Testis (tissue), 2 donors: ENCODE measurements at regions not wholly inside any gene's neighbourhood (a gene's known extent, or its start where the extent isn't known, plus 50 kb on each side); places are given as distances from the start of the nearest gene placed in this dataset.

ENCODE experiments used
- DNase-seq: peaks from one replicate; pipeline ENCODE4 v3.0.0-alpha.2; 2019
- H3K27ac ChIP-seq, 2 donors: fragments of 200-600 bp; sonication (generic); one replicate each; pipeline ENCODE4 v1.5.1; 2019
- H3K27me3 ChIP-seq: fragments of 200-600 bp; sonication (generic); one replicate; pipeline ENCODE4 v1.5.1; 2019
- H3K36me3 ChIP-seq: fragments of 200-600 bp; sonication (generic); one replicate; pipeline ENCODE4 v1.5.1; 2017; ENCODE audit warnings: low read depth; ENCODE audit errors: missing control alignments
- H3K4me1 ChIP-seq: fragments of 200-600 bp; sonication (generic); one replicate; pipeline ENCODE4 v1.5.1; 2019
- H3K4me3 ChIP-seq, 2 donors: fragments of 200-600 bp; sonication (generic); one replicate each; pipeline ENCODE4 v1.5.1; 2017 to 2019
- H3K9me3 ChIP-seq: fragments of 200-600 bp; sonication (generic); one replicate; pipeline ENCODE4 v1.5.1; 2017
- POLR2A ChIP-seq: fragments of 450-650 bp; IDR thresholded peaks from one replicate; pipeline ENCODE4 v1.6.1; 2017; ENCODE audit warnings: antibody characterized with exemption, mild to moderate bottlenecking, moderate library complexity
- WGBS, 2 donors: methylation state at CpG; one replicate each; pipeline ENCODE4 v1.1.5; 2018; 5-methylcytosine and 5-hydroxymethylcytosine counted together
- intact Hi-C: fragments of 100-400 bp; cut with DNase I; formaldehyde crosslinking; loops from one replicate; pipeline ENCODE4 v1.15.1; 2023; ENCODE audit warnings: low total_unique reads
- TF ChIP-seq, protein P1 (sequence below), 3 experiments: fragments of 450-650 bp in 2 of 3; fragments of 200-600 bp in 1 of 3; sonication (generic) in 1 of 3; IDR thresholded peaks; one replicate each; pipeline ENCODE4 v1.5.1; 2016 to 2019; ENCODE audit warnings: antibody characterized with exemption in 3 of 3, mild to moderate bottlenecking in 2 of 3, moderate library complexity in 1 of 3

DNA sequence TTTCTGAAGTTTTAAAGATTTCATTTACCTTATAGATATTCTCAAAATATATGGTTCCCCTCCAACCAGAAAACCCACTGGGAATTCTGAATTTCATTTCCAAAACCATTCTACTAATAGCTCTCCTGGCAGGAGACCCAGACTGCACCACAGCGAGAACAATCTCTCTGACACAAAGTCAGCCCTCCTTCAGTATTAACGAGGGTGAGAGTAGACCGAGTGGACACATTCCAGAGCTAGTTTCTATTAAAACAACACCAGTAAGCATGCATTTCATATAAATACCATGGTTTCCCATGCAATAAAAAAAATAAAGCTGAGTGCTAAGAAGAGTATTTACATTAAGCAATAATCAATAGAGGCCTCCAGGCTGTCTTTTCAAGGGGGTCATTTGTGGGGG lies 899.6 kb upstream of the SLC35B3 start:
- H3K4me3 ChIP-seq = no peak overlapping the region
- DNase-seq = no peak
- no peak for TF ChIP-seq POLR2A
- TF ChIP-seq, protein P1, sequence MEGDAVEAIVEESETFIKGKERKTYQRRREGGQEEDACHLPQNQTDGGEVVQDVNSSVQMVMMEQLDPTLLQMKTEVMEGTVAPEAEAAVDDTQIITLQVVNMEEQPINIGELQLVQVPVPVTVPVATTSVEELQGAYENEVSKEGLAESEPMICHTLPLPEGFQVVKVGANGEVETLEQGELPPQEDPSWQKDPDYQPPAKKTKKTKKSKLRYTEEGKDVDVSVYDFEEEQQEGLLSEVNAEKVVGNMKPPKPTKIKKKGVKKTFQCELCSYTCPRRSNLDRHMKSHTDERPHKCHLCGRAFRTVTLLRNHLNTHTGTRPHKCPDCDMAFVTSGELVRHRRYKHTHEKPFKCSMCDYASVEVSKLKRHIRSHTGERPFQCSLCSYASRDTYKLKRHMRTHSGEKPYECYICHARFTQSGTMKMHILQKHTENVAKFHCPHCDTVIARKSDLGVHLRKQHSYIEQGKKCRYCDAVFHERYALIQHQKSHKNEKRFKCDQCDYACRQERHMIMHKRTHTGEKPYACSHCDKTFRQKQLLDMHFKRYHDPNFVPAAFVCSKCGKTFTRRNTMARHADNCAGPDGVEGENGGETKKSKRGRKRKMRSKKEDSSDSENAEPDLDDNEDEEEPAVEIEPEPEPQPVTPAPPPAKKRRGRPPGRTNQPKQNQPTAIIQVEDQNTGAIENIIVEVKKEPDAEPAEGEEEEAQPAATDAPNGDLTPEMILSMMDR (IDR thresholded peaks at IDR 0.05) = no peak
- no peak overlapping the region for H3K27ac ChIP-seq
- no peaks in the 10 kb centered on the region for H3K9me3 ChIP-seq
- intact Hi-C loops = no loop called here
- WGBS, 2 donors = 28 to 36% methylated on average over 3 of the region's 3 CpGs
- no peaks in the 10 kb centered on the region for H3K27me3 ChIP-seq
- no peaks in the 10 kb centered on the region for H3K36me3 ChIP-seq
- H3K4me1 ChIP-seq = no peaks in the 10 kb centered on the region

DNA sequence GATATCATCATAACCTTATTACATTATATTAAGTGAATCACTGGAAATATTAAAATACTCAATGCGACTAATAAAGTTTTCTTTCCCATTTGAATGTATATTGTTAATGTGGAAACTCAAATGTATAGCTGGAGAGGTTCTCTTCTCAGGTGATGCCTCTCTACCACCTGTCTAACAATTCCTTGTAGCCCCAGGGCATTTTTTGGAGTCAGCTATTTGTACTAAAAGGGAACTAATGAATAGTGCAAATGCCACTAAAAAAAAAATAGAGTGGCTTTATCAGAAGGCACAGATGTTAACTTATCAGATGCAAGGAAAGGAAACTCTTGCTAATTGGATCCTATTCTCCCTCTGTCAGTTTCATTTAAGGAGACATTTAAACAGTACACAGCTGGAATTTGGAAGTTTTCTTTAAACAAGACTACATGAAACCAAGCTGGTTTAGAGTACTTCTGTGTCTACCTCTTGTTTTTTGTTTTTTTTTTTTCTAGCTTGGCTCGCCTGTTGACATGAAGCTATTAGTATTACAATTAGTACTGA lies 897.0 kb upstream of the SLC35B3 start:
- TF ChIP-seq POLR2A = no peak
- TF ChIP-seq, protein P1 (IDR thresholded peaks at IDR 0.05) = no peak
- H3K9me3 ChIP-seq = no peaks in the 10 kb centered on the region
- DNase-seq = no peak
- 84 to 85% methylated on average over 2 of the region's 2 CpGs for WGBS, 2 donors
- H3K4me1 ChIP-seq = no peaks in the 10 kb centered on the region
- no peaks in the 10 kb centered on the region for H3K27me3 ChIP-seq
- no peaks in the 10 kb centered on the region for H3K36me3 ChIP-seq
- no peak overlapping the region for H3K4me3 ChIP-seq
- intact Hi-C loops = no loop called here
- H3K27ac ChIP-seq = no peak overlapping the region

DNA sequence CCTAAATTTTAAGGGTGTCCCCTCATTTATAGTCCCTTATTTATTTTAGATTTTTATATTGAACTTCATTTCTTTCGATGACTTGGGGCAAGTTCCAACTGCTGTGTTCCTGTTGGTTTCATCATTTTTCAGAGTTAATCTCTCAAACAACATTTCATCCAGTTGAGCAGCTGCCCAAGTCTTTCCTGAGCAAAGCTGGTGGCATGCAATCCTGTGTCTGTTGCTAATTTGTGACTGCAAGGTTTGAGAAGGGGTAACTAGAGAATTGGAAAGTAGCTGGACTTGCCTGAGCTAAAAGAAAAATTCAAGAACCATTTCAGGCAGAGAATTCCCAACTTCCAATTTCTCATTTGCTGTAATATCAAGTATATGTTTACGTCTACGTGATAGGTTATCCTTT lies 881.5 kb upstream of the SLC35B3 start:
- Histone ChIP-seq H3K27me3 (no peaks in the 10 kb centered on the region), H3K9me3 (no peaks in the 10 kb centered on the region), H3K4me1 (no peaks in the 10 kb centered on the region), H3K36me3 (no peaks in the 10 kb centered on the region), H3K27ac (no peak overlapping the region), H3K4me3 (no peak overlapping the region)
- WGBS, 2 donors = 87 to 88% methylated on average over 3 of the region's 3 CpGs
- intact Hi-C loops = no loop called here
- no peak for DNase-seq
- TF ChIP-seq POLR2A = no peak
- TF ChIP-seq, protein P1 (IDR thresholded peaks at IDR 0.05) = no peak

DNA sequence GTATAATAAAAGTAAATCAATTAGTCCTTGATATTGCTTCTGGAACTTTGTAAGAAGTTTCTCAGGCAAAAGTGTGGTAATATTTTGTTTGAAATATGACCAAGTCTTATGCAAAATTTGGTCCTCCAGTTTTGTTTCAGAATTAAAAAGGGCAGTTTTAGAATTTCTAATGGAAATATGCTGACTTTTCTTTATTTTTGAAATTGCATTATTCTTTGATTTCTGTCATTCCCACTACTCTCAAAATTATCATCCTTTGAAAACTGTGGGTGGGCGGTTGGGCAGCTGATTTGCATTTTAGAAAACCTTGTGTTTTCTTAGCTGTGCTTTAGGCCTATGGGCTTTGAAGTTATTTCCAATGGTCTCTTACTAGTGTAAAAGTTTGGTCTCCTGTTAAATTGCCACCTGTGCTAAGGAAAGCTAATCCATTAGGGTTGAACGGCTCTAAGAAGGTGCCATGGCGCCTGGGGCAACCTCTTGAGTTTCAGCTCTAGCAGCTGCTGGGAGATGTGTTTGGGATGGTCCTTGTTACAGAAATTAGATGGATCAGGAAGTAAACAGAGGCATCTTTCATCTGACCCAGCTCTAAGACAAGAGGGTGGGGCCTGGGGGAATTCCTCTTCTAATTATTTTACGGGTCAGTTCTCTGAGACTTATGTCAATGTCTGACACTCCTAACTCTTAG lies 880.8 kb upstream of the SLC35B3 start:
- Histone ChIP-seq H3K27me3 (no peaks in the 10 kb centered on the region), H3K27ac (no peak overlapping the region), H3K4me3 (no peak overlapping the region), H3K9me3 (no peaks in the 10 kb centered on the region), H3K36me3 (no peaks in the 10 kb centered on the region), H3K4me1 (no peaks in the 10 kb centered on the region)
- WGBS, 2 donors = 76 to 88% methylated on average over 4 of the region's 4 CpGs
- intact Hi-C loops = no loop called here
- no peak for DNase-seq
- no peak for TF ChIP-seq POLR2A
- TF ChIP-seq, protein P1 (IDR thresholded peaks at IDR 0.05) = no peak

DNA sequence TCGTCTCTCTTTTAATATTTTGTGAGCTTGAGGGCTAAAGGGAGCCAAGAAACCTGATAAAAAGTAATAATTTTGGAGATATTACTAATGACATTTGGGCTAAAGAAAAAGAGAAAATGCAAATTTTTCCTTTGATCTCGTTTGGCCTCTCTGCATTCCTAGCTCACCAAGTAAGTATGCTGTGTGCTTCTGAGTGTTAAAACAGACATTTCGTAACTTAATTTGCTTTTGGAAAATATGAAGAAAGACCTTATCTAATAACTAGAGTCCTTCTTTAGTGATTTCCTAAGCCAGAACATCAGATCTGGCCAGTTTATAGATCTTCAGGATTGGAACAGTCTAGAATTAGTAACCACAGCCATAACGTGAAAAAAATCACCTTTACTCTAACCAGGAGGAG lies 872.9 kb upstream of the SLC35B3 start:
- Histone ChIP-seq H3K4me3 (no peak overlapping the region), H3K27me3 (no peaks in the 10 kb centered on the region), H3K36me3 (no peaks in the 10 kb centered on the region), H3K4me1 (no peaks in the 10 kb centered on the region), H3K9me3 (no peaks in the 10 kb centered on the region), H3K27ac (no peak overlapping the region)
- DNase-seq = no peak
- TF ChIP-seq, protein P1 (IDR thresholded peaks at IDR 0.05) = no peak
- no peak for TF ChIP-seq POLR2A
- WGBS, 2 donors = 52 to 61% methylated on average over 4 of the region's 4 CpGs
- intact Hi-C loops = no loop called here
